ENCODE measurements at regions not wholly inside any gene's neighbourhood (a gene's known extent, or its start where the extent isn't known, plus 50 kb on each side); places are given as distances from the start of the nearest gene placed in this dataset.

GRCh38 chr21:14862794-14863720 lies 201.7 kb downstream of the NRIP1 start:
- CTCF ChIA-PET: interaction anchor here (0.6 to 1.4 kb wide), 4 partner anchors 11 to 603 kb away, joined by 3 to 4 read pairs (median 3); no protein-coding TSS in a partner anchor
- Mint-ChIP-seq H3K9me3 (peaks cover 3% of the 10 kb centered on the region), H3K36me3 (ENCODE audit: low read depth) (no peaks in the 10 kb centered on the region), H3K27me3 (no peaks in the 10 kb centered on the region), H3K27ac (no peak overlapping the region), H3K4me3 (no peak overlapping the region), H3K4me1 (no peaks in the 10 kb centered on the region)
- POLR2A ChIA-PET: no interaction called here
- DNase-seq: no peak

GRCh38 chr21:14858311-14858710 lies 206.5 kb downstream of the NRIP1 start:
- CTCF ChIA-PET: no interaction called here
- Mint-ChIP-seq H3K27ac (no peak overlapping the region), H3K36me3 (ENCODE audit: low read depth) (no peaks in the 10 kb centered on the region), H3K4me1 (no peaks in the 10 kb centered on the region), H3K27me3 (no peaks in the 10 kb centered on the region), H3K9me3 (peaks cover 3% of the 10 kb centered on the region), H3K4me3 (no peak overlapping the region)
- DNase-seq: no peak
- POLR2A ChIA-PET: no interaction called here

- no peaks in the 10 kb centered on the region for H3K27me3 Mint-ChIP-seq
- POLR2A ChIA-PET: no interaction called here
- H3K27ac Mint-ChIP-seq: no peak overlapping the region
- H3K36me3 Mint-ChIP-seq (ENCODE audit: low read depth): no peaks in the 10 kb centered on the region
- H3K4me3 Mint-ChIP-seq: no peak overlapping the region
- peaks cover 3% of the 10 kb centered on the region for H3K9me3 Mint-ChIP-seq
- DNase-seq: no peak
- H3K4me1 Mint-ChIP-seq: no peaks in the 10 kb centered on the region
- CTCF ChIA-PET: no interaction called here
Observed at GRCh38 chr21:14857529-14857928, 207.3 kb downstream of the NRIP1 start.

- POLR2A ChIA-PET: no interaction called here
- peaks cover 4% of the 10 kb centered on the region for H3K9me3 Mint-ChIP-seq
- no peaks in the 10 kb centered on the region for H3K36me3 Mint-ChIP-seq (ENCODE audit: low read depth)
- H3K27me3 Mint-ChIP-seq: peaks cover 2% of the 10 kb centered on the region
- no peak overlapping the region for H3K4me3 Mint-ChIP-seq
- H3K27ac Mint-ChIP-seq: no peak overlapping the region
- CTCF ChIA-PET: no interaction called here
- no peak for DNase-seq
- no peaks in the 10 kb centered on the region for H3K4me1 Mint-ChIP-seq
Observed at GRCh38 chr21:14850394-14850793, 214.4 kb downstream of the NRIP1 start.

GRCh38 chr21:14846621-14847020 lies 218.2 kb downstream of the NRIP1 start:
- Mint-ChIP-seq H3K27ac (no peak overlapping the region), H3K4me3 (no peak overlapping the region), H3K36me3 (ENCODE audit: low read depth) (no peaks in the 10 kb centered on the region), H3K27me3 (peaks cover 2% of the 10 kb centered on the region), H3K4me1 (no peaks in the 10 kb centered on the region), H3K9me3 (peaks cover 10% of the 10 kb centered on the region)
- CTCF ChIA-PET: no interaction called here
- POLR2A ChIA-PET: no interaction called here
- no peak for DNase-seq

- ChIA-PET CTCF (no interaction called here), POLR2A (no interaction called here)
- DNase-seq: no peak
- no peaks in the 10 kb centered on the region for H3K27me3 Mint-ChIP-seq
- no peaks in the 10 kb centered on the region for H3K4me1 Mint-ChIP-seq
- no peak overlapping the region for H3K27ac Mint-ChIP-seq
- no peak overlapping the region for H3K4me3 Mint-ChIP-seq
- no peaks in the 10 kb centered on the region for H3K36me3 Mint-ChIP-seq (ENCODE audit: low read depth)
- peaks cover 10% of the 10 kb centered on the region for H3K9me3 Mint-ChIP-seq
Observed at GRCh38 chr21:14844001-14844400, 220.8 kb downstream of the NRIP1 start.

- Mint-ChIP-seq H3K36me3 (ENCODE audit: low read depth) (no peaks in the 10 kb centered on the region), H3K4me1 (no peaks in the 10 kb centered on the region), H3K4me3 (no peak overlapping the region), H3K9me3 (peaks cover 10% of the 10 kb centered on the region), H3K27me3 (no peaks in the 10 kb centered on the region), H3K27ac (no peak overlapping the region)
- ChIA-PET POLR2A (no interaction called here), CTCF (no interaction called here)
- DNase-seq: no peak
Observed at GRCh38 chr21:14842601-14843000, 222.2 kb downstream of the NRIP1 start.

- H3K27me3 Mint-ChIP-seq: no peaks in the 10 kb centered on the region
- peaks cover 6% of the 10 kb centered on the region for H3K4me1 Mint-ChIP-seq
- ChIA-PET POLR2A (no interaction called here), CTCF (no interaction called here)
- H3K4me3 Mint-ChIP-seq: no peak overlapping the region
- no peaks in the 10 kb centered on the region for H3K36me3 Mint-ChIP-seq (ENCODE audit: low read depth)
- DNase-seq: no peak
- H3K27ac Mint-ChIP-seq: no peak overlapping the region
- peaks cover 10% of the 10 kb centered on the region for H3K9me3 Mint-ChIP-seq
Observed at GRCh38 chr21:14841511-14842472, 223.0 kb downstream of the NRIP1 start.

GRCh38 chr21:14838400-14838799 lies 226.4 kb downstream of the NRIP1 start:
- H3K9me3 Mint-ChIP-seq: no peaks in the 10 kb centered on the region
- no peaks in the 10 kb centered on the region for H3K36me3 Mint-ChIP-seq (ENCODE audit: low read depth)
- H3K27ac Mint-ChIP-seq: no peak overlapping the region
- no peaks in the 10 kb centered on the region for H3K27me3 Mint-ChIP-seq
- peaks cover 6% of the 10 kb centered on the region for H3K4me1 Mint-ChIP-seq
- no peak for DNase-seq
- ChIA-PET CTCF (no interaction called here), POLR2A (no interaction called here)
- no peak overlapping the region for H3K4me3 Mint-ChIP-seq

GRCh38 chr21:14836950-14837349 lies 227.8 kb downstream of the NRIP1 start:
- Mint-ChIP-seq H3K9me3 (no peaks in the 10 kb centered on the region), H3K4me1 (peaks cover 6% of the 10 kb centered on the region), H3K4me3 (no peak overlapping the region), H3K27ac (no peak overlapping the region), H3K36me3 (ENCODE audit: low read depth) (no peaks in the 10 kb centered on the region), H3K27me3 (no peaks in the 10 kb centered on the region)
- DNase-seq: no peak
- POLR2A ChIA-PET: no interaction called here
- CTCF ChIA-PET: no interaction called here

GRCh38 chr21:14833666-14834351 lies 231.0 kb downstream of the NRIP1 start:
- CTCF ChIA-PET: no interaction called here

GRCh38 chr21:14833241-14833640 lies 231.6 kb downstream of the NRIP1 start:
- Mint-ChIP-seq H3K27ac (no peak overlapping the region), H3K9me3 (no peaks in the 10 kb centered on the region), H3K27me3 (no peaks in the 10 kb centered on the region), H3K36me3 (ENCODE audit: low read depth) (no peaks in the 10 kb centered on the region), H3K4me1 (peaks cover 6% of the 10 kb centered on the region), H3K4me3 (no peak overlapping the region)
- CTCF ChIA-PET: no interaction called here
- POLR2A ChIA-PET: no interaction called here
- no peak for DNase-seq

More at GRCh38 chr21:14833666-14834351, 231.0 kb downstream of the NRIP1 start:
- Mint-ChIP-seq H3K4me1 (peaks cover 6% of the 10 kb centered on the region), H3K4me3 (no peak overlapping the region), H3K36me3 (ENCODE audit: low read depth) (no peaks in the 10 kb centered on the region), H3K27ac (no peak overlapping the region), H3K27me3 (no peaks in the 10 kb centered on the region), H3K9me3 (no peaks in the 10 kb centered on the region)
- POLR2A ChIA-PET: no interaction called here
- DNase-seq: no peak

- Mint-ChIP-seq H3K27ac (no peak overlapping the region), H3K36me3 (ENCODE audit: low read depth) (no peaks in the 10 kb centered on the region), H3K27me3 (no peaks in the 10 kb centered on the region), H3K9me3 (no peaks in the 10 kb centered on the region), H3K4me1 (no peaks in the 10 kb centered on the region), H3K4me3 (no peak overlapping the region)
- CTCF ChIA-PET: interaction anchor here (1.3 kb wide), 1 partner anchor 12 kb away, joined by 4 read pairs; no protein-coding TSS in a partner anchor
- POLR2A ChIA-PET: no interaction called here
- DNase-seq: no peak
Observed at GRCh38 chr21:14830307-14830706, 234.5 kb downstream of the NRIP1 start.

Data from activated CD4-positive, alpha-beta memory T cell treated with anti-CD3 and anti-CD28 coated beads, Interleukin-2, amount 10 ng/mL, durations not matched to agents 7 days and 5 days (primary cell).